ENCODE measurements at regions not wholly inside any gene's neighbourhood (a gene's known extent, or its start where the extent isn't known, plus 50 kb on each side); places are given as distances from the start of the nearest gene placed in this dataset.

- H3K4me1 ChIP-seq: no peaks in the 10 kb centered on the region
- H3K27me3 ChIP-seq: no peaks in the 10 kb centered on the region
- no peaks in the 10 kb centered on the region; the same call in 1 of the 2 replicates for H4K20me1 ChIP-seq
- H3K27ac ChIP-seq: no peak overlapping the region
- H3K36me3 ChIP-seq: peaks cover 87% of the 10 kb centered on the region
- H3K9me3 ChIP-seq: no peaks in the 10 kb centered on the region
- no peak for TF ChIP-seq Cebpa-rat (IDR thresholded peaks at IDR 0.05)
- H3K4me3 ChIP-seq: no peak overlapping the region
- H3K4me2 ChIP-seq: no peak overlapping the region
- no peak overlapping the region for H3K9ac ChIP-seq
Observed at GRCh38 chr5:168106008-168106761, 185.3 kb upstream of the WWC1 start.

- H3K27ac ChIP-seq: no peak overlapping the region
- TF ChIP-seq Cebpa-rat (IDR thresholded peaks at IDR 0.05): no peak
- peaks cover 81% of the 10 kb centered on the region for H3K36me3 ChIP-seq
- H3K4me2 ChIP-seq: no peak overlapping the region
- H3K4me3 ChIP-seq: no peak overlapping the region
- no peak overlapping the region for H3K9ac ChIP-seq
- H3K4me1 ChIP-seq: no peaks in the 10 kb centered on the region
- no peaks in the 10 kb centered on the region for H4K20me1 ChIP-seq
- no peaks in the 10 kb centered on the region for H3K9me3 ChIP-seq
- no peaks in the 10 kb centered on the region for H3K27me3 ChIP-seq
Observed at GRCh38 chr5:168109441-168109840, 182.0 kb upstream of the WWC1 start.

GRCh38 chr5:168110384-168110783, 181.1 kb upstream of the WWC1 start:
- TF ChIP-seq Cebpa-rat (IDR thresholded peaks at IDR 0.05): no peak
- peaks cover 73% of the 10 kb centered on the region for H3K36me3 ChIP-seq
- no peaks in the 10 kb centered on the region for H3K9me3 ChIP-seq
- no peaks in the 10 kb centered on the region for H3K27me3 ChIP-seq
- no peak overlapping the region for H3K27ac ChIP-seq
- no peaks in the 10 kb centered on the region for H4K20me1 ChIP-seq
- no peak overlapping the region for H3K4me2 ChIP-seq
- no peak overlapping the region for H3K4me3 ChIP-seq
- no peak overlapping the region for H3K9ac ChIP-seq
- H3K4me1 ChIP-seq: no peaks in the 10 kb centered on the region

GRCh38 chr5:168110870-168111832, 180.3 kb upstream of the WWC1 start:
- H3K9me3 ChIP-seq: no peaks in the 10 kb centered on the region
- no peak overlapping the region for H3K9ac ChIP-seq
- no peaks in the 10 kb centered on the region for H3K27me3 ChIP-seq
- H3K27ac ChIP-seq: no peak overlapping the region
- H3K4me1 ChIP-seq: no peaks in the 10 kb centered on the region
- no peaks in the 10 kb centered on the region for H4K20me1 ChIP-seq
- no peak for TF ChIP-seq Cebpa-rat (IDR thresholded peaks at IDR 0.05)
- no peak overlapping the region for H3K4me3 ChIP-seq
- H3K4me2 ChIP-seq: no peak overlapping the region
- H3K36me3 ChIP-seq: peaks cover 73% of the 10 kb centered on the region

GRCh38 chr5:168114444-168115017, 176.9 kb upstream of the WWC1 start:
- H3K27me3 ChIP-seq: no peaks in the 10 kb centered on the region
- no peak overlapping the region for H3K9ac ChIP-seq
- H3K36me3 ChIP-seq: peaks cover 73% of the 10 kb centered on the region
- H4K20me1 ChIP-seq: no peaks in the 10 kb centered on the region
- H3K4me2 ChIP-seq: no peak overlapping the region
- peaks cover 4% of the 10 kb centered on the region; the same call in 1 of the 2 replicates for H3K4me1 ChIP-seq
- no peaks in the 10 kb centered on the region for H3K9me3 ChIP-seq
- no peak for TF ChIP-seq Cebpa-rat (IDR thresholded peaks at IDR 0.05)
- H3K27ac ChIP-seq: no peak overlapping the region
- no peak overlapping the region for H3K4me3 ChIP-seq

GRCh38 chr5:168117469-168117868, 174.0 kb upstream of the WWC1 start:
- no peak overlapping the region for H3K4me3 ChIP-seq
- TF ChIP-seq Cebpa-rat (IDR thresholded peaks at IDR 0.05): no peak
- H3K9ac ChIP-seq: no peak overlapping the region
- H3K36me3 ChIP-seq: peaks cover 80% of the 10 kb centered on the region
- H3K27ac ChIP-seq: no peak overlapping the region
- H3K4me1 ChIP-seq: peaks cover 4% of the 10 kb centered on the region; the same call in 1 of the 2 replicates
- no peaks in the 10 kb centered on the region for H3K27me3 ChIP-seq
- no peaks in the 10 kb centered on the region for H3K9me3 ChIP-seq
- no peaks in the 10 kb centered on the region for H4K20me1 ChIP-seq
- no peak overlapping the region for H3K4me2 ChIP-seq

- H3K4me3 ChIP-seq: no peak overlapping the region
- H3K27ac ChIP-seq: no peak overlapping the region
- TF ChIP-seq Cebpa-rat (IDR thresholded peaks at IDR 0.05): no peak
- H3K9me3 ChIP-seq: no peaks in the 10 kb centered on the region
- H4K20me1 ChIP-seq: no peaks in the 10 kb centered on the region
- H3K9ac ChIP-seq: no peak overlapping the region
- H3K4me2 ChIP-seq: no peak overlapping the region
- H3K27me3 ChIP-seq: no peaks in the 10 kb centered on the region
- H3K36me3 ChIP-seq: peaks cover 80% of the 10 kb centered on the region
- peaks cover 4% of the 10 kb centered on the region; the same call in 1 of the 2 replicates for H3K4me1 ChIP-seq
Observed at GRCh38 chr5:168118042-168118668, 173.3 kb upstream of the WWC1 start.

- TF ChIP-seq Cebpa-rat (IDR thresholded peaks at IDR 0.05): no peak
- no peak overlapping the region for H3K27ac ChIP-seq
- no peaks in the 10 kb centered on the region for H3K9me3 ChIP-seq
- H3K9ac ChIP-seq: no peak overlapping the region
- peaks cover 4% of the 10 kb centered on the region; the same call in 1 of the 2 replicates for H3K4me1 ChIP-seq
- no peak overlapping the region for H3K4me3 ChIP-seq
- H3K27me3 ChIP-seq: no peaks in the 10 kb centered on the region
- H3K36me3 ChIP-seq: peaks cover 94% of the 10 kb centered on the region
- H3K4me2 ChIP-seq: no peak overlapping the region
- no peaks in the 10 kb centered on the region for H4K20me1 ChIP-seq
Observed at GRCh38 chr5:168120401-168121137, 170.9 kb upstream of the WWC1 start.

GRCh38 chr5:168121138-168121494, 170.3 kb upstream of the WWC1 start:
- no peaks in the 10 kb centered on the region for H3K9me3 ChIP-seq
- no peak overlapping the region for H3K27ac ChIP-seq
- no peak for TF ChIP-seq Cebpa-rat (IDR thresholded peaks at IDR 0.05)
- no peaks in the 10 kb centered on the region for H4K20me1 ChIP-seq
- H3K27me3 ChIP-seq: no peaks in the 10 kb centered on the region
- H3K36me3 ChIP-seq: peaks cover 96% of the 10 kb centered on the region
- H3K4me3 ChIP-seq: no peak overlapping the region
- H3K4me2 ChIP-seq: no peak overlapping the region
- H3K4me1 ChIP-seq: peaks cover 4% of the 10 kb centered on the region; the same call in 1 of the 2 replicates
- H3K9ac ChIP-seq: no peak overlapping the region
